ENCODE measurements at regions not wholly inside any gene's neighbourhood (a gene's known extent, or its start where the extent isn't known, plus 50 kb on each side); places are given as distances from the start of the nearest gene placed in this dataset.

DNA sequence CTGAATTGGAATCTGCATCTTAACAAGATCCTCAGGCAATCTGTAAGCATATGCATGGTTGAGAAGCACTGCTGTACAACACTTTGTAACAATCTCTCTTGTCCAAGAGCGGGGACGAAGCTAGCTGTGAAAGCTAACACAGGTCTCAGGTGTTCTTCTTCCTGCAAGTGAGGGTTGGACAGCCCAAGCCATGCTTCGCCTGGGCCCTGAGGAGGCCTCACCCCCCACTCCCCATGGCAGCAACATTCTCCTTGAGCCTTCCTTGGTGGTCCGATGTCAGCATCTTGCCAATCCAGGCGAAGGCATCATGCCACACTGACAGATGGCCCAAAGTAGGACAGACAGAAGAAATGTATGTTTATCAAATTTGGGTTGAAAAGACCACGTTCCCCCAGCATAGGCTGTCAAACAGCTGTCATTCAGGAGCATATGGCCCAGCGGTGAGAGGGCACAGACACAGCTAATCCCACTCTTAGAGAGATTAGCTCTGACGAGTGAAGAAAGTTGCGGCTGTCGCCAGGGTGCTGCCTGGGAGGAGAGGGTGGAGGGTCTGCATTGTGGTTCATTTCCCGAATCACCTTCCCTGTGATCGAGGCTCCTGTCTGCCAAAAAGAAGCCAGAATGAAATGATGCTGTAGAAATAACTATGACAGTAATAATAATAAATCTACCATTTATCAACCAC, 344.7 kb downstream of the MYCN start:
- Histone ChIP-seq H3K4me3 (ENCODE audit: low read depth, low read length) (no peak overlapping the region), H3K27me3 (ENCODE audit: control insufficient read depth, insufficient read depth, low read length) (peaks cover 2% of the 10 kb centered on the region), H3K36me3 (ENCODE audit: control insufficient read depth, insufficient read depth, low read length) (no peaks in the 10 kb centered on the region)
- no peak for DNase-seq (ENCODE audit: low read depth)
- no peak for FAIRE-seq
- TF ChIP-seq, protein P1, sequence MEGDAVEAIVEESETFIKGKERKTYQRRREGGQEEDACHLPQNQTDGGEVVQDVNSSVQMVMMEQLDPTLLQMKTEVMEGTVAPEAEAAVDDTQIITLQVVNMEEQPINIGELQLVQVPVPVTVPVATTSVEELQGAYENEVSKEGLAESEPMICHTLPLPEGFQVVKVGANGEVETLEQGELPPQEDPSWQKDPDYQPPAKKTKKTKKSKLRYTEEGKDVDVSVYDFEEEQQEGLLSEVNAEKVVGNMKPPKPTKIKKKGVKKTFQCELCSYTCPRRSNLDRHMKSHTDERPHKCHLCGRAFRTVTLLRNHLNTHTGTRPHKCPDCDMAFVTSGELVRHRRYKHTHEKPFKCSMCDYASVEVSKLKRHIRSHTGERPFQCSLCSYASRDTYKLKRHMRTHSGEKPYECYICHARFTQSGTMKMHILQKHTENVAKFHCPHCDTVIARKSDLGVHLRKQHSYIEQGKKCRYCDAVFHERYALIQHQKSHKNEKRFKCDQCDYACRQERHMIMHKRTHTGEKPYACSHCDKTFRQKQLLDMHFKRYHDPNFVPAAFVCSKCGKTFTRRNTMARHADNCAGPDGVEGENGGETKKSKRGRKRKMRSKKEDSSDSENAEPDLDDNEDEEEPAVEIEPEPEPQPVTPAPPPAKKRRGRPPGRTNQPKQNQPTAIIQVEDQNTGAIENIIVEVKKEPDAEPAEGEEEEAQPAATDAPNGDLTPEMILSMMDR (IDR thresholded peaks at IDR 0.05; ENCODE audit: insufficient read depth, low read length, severe bottlenecking): no peak

DNA sequence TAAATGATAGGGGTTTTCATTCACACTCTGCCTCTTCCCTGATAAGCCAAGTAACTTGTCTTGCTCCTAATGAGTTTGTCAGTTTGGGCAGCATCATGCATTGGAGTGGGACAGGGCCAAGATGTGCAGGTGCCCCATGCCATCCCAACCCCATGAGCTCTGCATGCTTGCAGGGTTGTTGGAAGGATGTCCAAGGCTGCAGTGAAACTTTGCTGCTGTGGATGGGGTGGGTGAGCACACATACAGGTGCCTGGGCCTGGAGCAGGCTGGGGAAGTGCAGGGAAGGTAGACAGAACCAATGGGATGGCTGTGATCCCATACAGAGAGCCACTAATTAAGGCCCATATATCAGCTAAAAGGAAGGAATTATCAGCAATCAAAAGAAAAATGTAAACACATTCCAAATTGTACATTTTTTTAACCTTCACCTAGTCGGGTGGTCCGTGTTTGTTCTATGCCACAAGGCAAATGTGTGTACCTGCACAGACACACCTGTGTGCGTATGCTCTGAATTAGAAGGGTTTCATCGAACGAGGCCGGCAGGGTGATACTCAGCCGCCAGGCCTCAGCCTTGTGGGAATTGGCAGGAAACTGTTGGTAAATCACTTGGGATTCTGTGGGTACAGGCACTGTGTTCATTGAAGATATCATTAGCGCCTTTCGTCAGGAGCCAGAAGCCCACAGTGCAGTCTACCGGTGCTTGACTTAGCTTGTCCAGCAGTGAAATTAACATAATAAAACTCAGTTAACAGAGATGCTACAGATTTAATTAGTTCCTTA, 342.9 kb downstream of the MYCN start:
- no peaks in the 10 kb centered on the region for H3K36me3 ChIP-seq (ENCODE audit: control insufficient read depth, insufficient read depth, low read length)
- FAIRE-seq: no peak
- DNase-seq (ENCODE audit: low read depth): no peak
- TF ChIP-seq, protein P1 (IDR thresholded peaks at IDR 0.05; ENCODE audit: insufficient read depth, low read length, severe bottlenecking): no peak
- H3K4me3 ChIP-seq (ENCODE audit: low read depth, low read length): no peak overlapping the region
- no peaks in the 10 kb centered on the region for H3K27me3 ChIP-seq (ENCODE audit: control insufficient read depth, insufficient read depth, low read length)

DNA sequence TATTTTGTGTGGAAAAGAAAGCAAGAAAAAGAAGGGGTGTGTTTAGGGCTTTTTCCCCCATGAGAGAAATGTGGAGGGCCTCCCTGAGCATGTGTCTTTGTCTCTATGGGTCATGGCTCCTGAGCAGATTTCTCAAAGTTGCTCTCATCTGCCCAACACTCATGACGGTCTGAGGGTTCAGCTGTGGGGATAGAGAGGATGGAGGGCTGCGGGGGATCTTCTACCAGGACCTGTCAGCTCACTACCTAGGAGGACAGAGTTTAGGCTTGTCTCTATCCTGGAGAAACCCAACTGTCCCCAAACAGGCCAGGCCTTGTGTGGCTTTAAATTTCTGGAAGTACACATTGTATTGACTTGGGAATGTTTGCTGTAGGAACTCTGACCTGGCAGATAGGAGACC, 342.2 kb downstream of the MYCN start:
- DNase-seq (ENCODE audit: low read depth) (no peak), FAIRE-seq (no peak)
- Histone ChIP-seq H3K27me3 (ENCODE audit: control insufficient read depth, insufficient read depth, low read length) (no peaks in the 10 kb centered on the region), H3K36me3 (ENCODE audit: control insufficient read depth, insufficient read depth, low read length) (no peaks in the 10 kb centered on the region), H3K4me3 (ENCODE audit: low read depth, low read length) (no peak overlapping the region)
- TF ChIP-seq, protein P1 (IDR thresholded peaks at IDR 0.05; ENCODE audit: insufficient read depth, low read length, severe bottlenecking): no peak

DNA sequence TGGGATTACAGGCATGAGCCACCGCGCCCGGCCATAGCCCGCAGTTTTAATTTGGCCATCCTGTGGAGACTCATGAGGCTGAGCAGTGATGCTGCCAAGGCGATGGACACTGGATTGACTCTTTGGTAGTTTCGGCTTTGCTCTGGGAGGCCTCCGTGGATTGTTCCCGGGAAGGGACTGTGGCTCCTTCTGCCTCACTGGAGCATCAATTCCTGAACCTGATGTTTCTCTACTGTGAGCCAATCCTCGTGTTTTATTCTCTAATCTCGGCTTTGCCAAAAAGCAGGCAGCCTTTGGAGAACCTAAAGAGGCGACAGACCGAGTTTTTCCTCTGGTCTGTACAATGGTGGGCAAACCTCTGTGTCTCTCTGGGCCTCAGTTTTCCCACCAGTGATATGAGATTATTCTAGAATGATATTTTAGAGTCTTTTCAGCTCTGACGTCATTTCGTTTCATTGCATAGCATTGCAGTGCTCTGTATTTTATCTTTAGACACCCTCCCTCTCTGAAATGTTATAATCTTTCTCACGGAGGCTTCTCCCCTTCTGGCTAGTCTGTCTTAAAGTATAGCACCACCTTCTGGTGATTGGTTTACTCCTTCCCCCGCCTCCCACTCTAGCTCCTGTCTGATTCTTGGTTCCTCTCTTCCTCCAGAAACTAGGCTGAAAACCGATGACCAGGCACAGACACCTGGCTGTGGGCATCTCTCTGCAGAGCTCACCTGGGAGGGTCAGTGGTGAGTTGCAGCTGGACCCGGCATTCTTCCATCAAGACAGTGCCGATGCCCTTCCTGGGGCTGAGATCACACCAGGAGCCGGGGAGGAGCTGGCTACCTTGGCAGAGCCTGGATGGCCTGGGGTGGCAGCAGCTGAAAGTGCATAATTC, 341.3 kb downstream of the MYCN start:
- TF ChIP-seq, protein P1 (IDR thresholded peaks at IDR 0.05; ENCODE audit: insufficient read depth, low read length, severe bottlenecking): peak; percentile 55
- no peak for FAIRE-seq
- Histone ChIP-seq H3K27me3 (ENCODE audit: control insufficient read depth, insufficient read depth, low read length) (no peaks in the 10 kb centered on the region), H3K4me3 (ENCODE audit: low read depth, low read length) (no peak overlapping the region), H3K36me3 (ENCODE audit: control insufficient read depth, insufficient read depth, low read length) (no peaks in the 10 kb centered on the region)
- DNase-seq (ENCODE audit: low read depth): peak; percentile 52

DNA sequence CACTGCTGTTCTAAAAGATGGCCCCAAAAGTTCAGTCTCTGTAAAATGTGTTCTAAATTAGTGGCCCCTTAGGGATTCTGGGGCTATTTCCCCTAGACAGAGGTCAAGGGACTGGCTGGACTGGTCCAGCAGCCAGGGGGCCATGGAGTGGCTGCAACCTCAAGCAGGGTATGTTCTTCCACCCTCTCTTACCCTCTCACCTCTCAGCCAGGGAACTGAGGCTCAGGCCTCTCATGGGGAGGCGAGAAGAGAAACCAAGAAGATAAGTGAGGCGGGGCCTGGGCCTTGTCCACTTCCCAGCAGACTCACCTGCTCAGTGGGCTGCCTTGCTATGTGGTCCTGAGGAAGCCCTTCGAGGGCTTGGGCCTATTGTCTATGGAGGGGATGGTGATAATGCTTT, 339.7 kb downstream of the MYCN start:
- TF ChIP-seq, protein P1 (IDR thresholded peaks at IDR 0.05; ENCODE audit: insufficient read depth, low read length, severe bottlenecking): no peak
- Histone ChIP-seq H3K27me3 (ENCODE audit: control insufficient read depth, insufficient read depth, low read length) (no peaks in the 10 kb centered on the region), H3K36me3 (ENCODE audit: control insufficient read depth, insufficient read depth, low read length) (no peaks in the 10 kb centered on the region), H3K4me3 (ENCODE audit: low read depth, low read length) (no peak overlapping the region)
- DNase-seq (ENCODE audit: low read depth) (no peak), FAIRE-seq (no peak)
